HAP-1 (cell line): ENCODE measurements at regions not wholly inside any gene's neighbourhood (a gene's known extent, or its start where the extent isn't known, plus 50 kb on each side); places are given as distances from the start of the nearest gene placed in this dataset.
"Not testable (repeated sequence)": the region's sequence is repeated elsewhere in the genome, so short reads cannot be mapped to it uniquely, and the experiment has no call there.

Experiments
- DNase-seq, 2 experiments: peaks; one replicate each; pipeline ENCODE4 v3.0.0-alpha.2; 2016 to 2020; ENCODE audit warnings: low spot score in 2 of 2
- H3K27me3 ChIP-seq: fragments of 250-450 bp; sonication (Bioruptor Pico); 2 replicates; pipeline ENCODE4 v1.5.1; 2020; ENCODE audit warnings: low read depth, mild to moderate bottlenecking, moderate library complexity
- H3K36me3 ChIP-seq: fragments of 250-450 bp; sonication (Bioruptor Pico); replicated peaks from 2 replicates; pipeline ENCODE4 v1.5.1; 2020; ENCODE audit warnings: mild to moderate bottlenecking
- H3K4me1 ChIP-seq: fragments of 250-450 bp; sonication (Bioruptor Pico); 2 replicates; pipeline ENCODE4 v1.5.1; 2020; ENCODE audit warnings: mild to moderate bottlenecking
- H3K4me3 ChIP-seq: fragments of 250-450 bp; sonication (Bioruptor Pico); 2 replicates; pipeline ENCODE4 v1.5.1; 2020; ENCODE audit warnings: mild to moderate bottlenecking, moderate library complexity
- H3K9me3 ChIP-seq: fragments of 250-450 bp; sonication (Bioruptor Pico); 2 replicates; pipeline ENCODE4 v1.5.1; 2020; ENCODE audit warnings: mild to moderate bottlenecking, moderate library complexity
- in situ Hi-C: fragments of 300-500 bp; cut with MboI; formaldehyde crosslinking; loops from 3 replicates; pipeline ENCODE4 v1.14.3; 2020; ENCODE audit warnings: low sequenced_read_pairs, inconsistent platforms, mixed read lengths

GRCh38 chr5:152649609-152650008 is 244.5 kb upstream of the NMUR2 start:
- no peaks in the 10 kb centered on the region for H3K36me3 ChIP-seq
- H3K4me3 ChIP-seq = no peak overlapping the region
- H3K27me3 ChIP-seq = no peaks in the 10 kb centered on the region
- DNase-seq = no peak
- no peaks in the 10 kb centered on the region for H3K9me3 ChIP-seq
- in situ Hi-C loops = no loop called here
- H3K4me1 ChIP-seq = no peaks in the 10 kb centered on the region

GRCh38 chr5:152650413-152650812 is 245.3 kb upstream of the NMUR2 start:
- H3K36me3 ChIP-seq = no peaks in the 10 kb centered on the region
- no peak for DNase-seq
- no peaks in the 10 kb centered on the region for H3K4me1 ChIP-seq
- in situ Hi-C loops = no loop called here
- no peaks in the 10 kb centered on the region for H3K9me3 ChIP-seq
- no peaks in the 10 kb centered on the region for H3K27me3 ChIP-seq
- H3K4me3 ChIP-seq = no peak overlapping the region

GRCh38 chr5:152659470-152659869 is 254.4 kb upstream of the NMUR2 start:
- DNase-seq, H3K36me3 ChIP-seq, H3K4me3 ChIP-seq, H3K9me3 ChIP-seq, in situ Hi-C loops, H3K27me3 ChIP-seq, H3K4me1 ChIP-seq: not testable (repeated sequence)

GRCh38 chr5:152673601-152674000 is 268.5 kb upstream of the NMUR2 start:
- H3K36me3 ChIP-seq = no peaks in the 10 kb centered on the region
- H3K4me3 ChIP-seq = no peak overlapping the region
- H3K9me3 ChIP-seq = no peaks in the 10 kb centered on the region
- no peak for DNase-seq
- in situ Hi-C loops = no loop called here
- no peaks in the 10 kb centered on the region for H3K4me1 ChIP-seq
- H3K27me3 ChIP-seq = no peaks in the 10 kb centered on the region

- Histone ChIP-seq H3K27me3 (no peaks in the 10 kb centered on the region), H3K36me3 (no peaks in the 10 kb centered on the region), H3K4me1 (no peaks in the 10 kb centered on the region), H3K4me3 (no peak overlapping the region), H3K9me3 (no peaks in the 10 kb centered on the region)
- in situ Hi-C loops = no loop called here
- no peak for DNase-seq
Observed at GRCh38 chr5:152674403-152674802, 269.3 kb upstream of the NMUR2 start.

GRCh38 chr5:152676196-152676595 is 271.1 kb upstream of the NMUR2 start:
- no peaks in the 10 kb centered on the region for H3K27me3 ChIP-seq
- no peak overlapping the region for H3K4me3 ChIP-seq
- H3K36me3 ChIP-seq = no peaks in the 10 kb centered on the region
- in situ Hi-C loops = no loop called here
- H3K4me1 ChIP-seq = no peaks in the 10 kb centered on the region
- no peak for DNase-seq
- no peaks in the 10 kb centered on the region for H3K9me3 ChIP-seq

GRCh38 chr5:152683205-152683604 is 278.1 kb upstream of the NMUR2 start:
- Histone ChIP-seq H3K27me3 (no peaks in the 10 kb centered on the region), H3K9me3 (no peaks in the 10 kb centered on the region), H3K4me1 (no peaks in the 10 kb centered on the region), H3K4me3 (no peak overlapping the region), H3K36me3 (no peaks in the 10 kb centered on the region)
- in situ Hi-C loops = no loop called here
- no peak for DNase-seq

- no peaks in the 10 kb centered on the region for H3K27me3 ChIP-seq
- in situ Hi-C loops = no loop called here
- no peak overlapping the region for H3K4me3 ChIP-seq
- no peaks in the 10 kb centered on the region for H3K36me3 ChIP-seq
- H3K4me1 ChIP-seq = no peaks in the 10 kb centered on the region
- H3K9me3 ChIP-seq = no peaks in the 10 kb centered on the region
- DNase-seq = no peak
Observed at GRCh38 chr5:152686931-152687330, 281.9 kb upstream of the NMUR2 start.

GRCh38 chr5:152688561-152689249 is 283.6 kb upstream of the NMUR2 start:
- no peaks in the 10 kb centered on the region for H3K27me3 ChIP-seq
- no peaks in the 10 kb centered on the region for H3K36me3 ChIP-seq
- no peaks in the 10 kb centered on the region for H3K4me1 ChIP-seq
- H3K4me3 ChIP-seq = no peak overlapping the region
- H3K9me3 ChIP-seq = no peaks in the 10 kb centered on the region
- in situ Hi-C loops = no loop called here
- no peak for DNase-seq

- no peak overlapping the region for H3K4me3 ChIP-seq
- DNase-seq = no peak
- H3K36me3 ChIP-seq = no peaks in the 10 kb centered on the region
- H3K4me1 ChIP-seq = no peaks in the 10 kb centered on the region
- in situ Hi-C loops = no loop called here
- H3K27me3 ChIP-seq = no peaks in the 10 kb centered on the region
- H3K9me3 ChIP-seq = no peaks in the 10 kb centered on the region
Observed at GRCh38 chr5:152689250-152689711, 284.2 kb upstream of the NMUR2 start.

- H3K27me3 ChIP-seq = no peaks in the 10 kb centered on the region
- no peak for DNase-seq
- H3K9me3 ChIP-seq = no peaks in the 10 kb centered on the region
- no peaks in the 10 kb centered on the region for H3K4me1 ChIP-seq
- no peaks in the 10 kb centered on the region for H3K36me3 ChIP-seq
- H3K4me3 ChIP-seq = no peak overlapping the region
- in situ Hi-C loops = no loop called here
Observed at GRCh38 chr5:152694231-152694630, 289.2 kb upstream of the NMUR2 start.

GRCh38 chr5:152701305-152701949 is 296.3 kb upstream of the NMUR2 start:
- no peaks in the 10 kb centered on the region for H3K36me3 ChIP-seq
- no peak for DNase-seq
- H3K4me3 ChIP-seq = no peak overlapping the region
- no peaks in the 10 kb centered on the region for H3K27me3 ChIP-seq
- no peaks in the 10 kb centered on the region for H3K4me1 ChIP-seq
- in situ Hi-C loops = no loop called here
- no peaks in the 10 kb centered on the region for H3K9me3 ChIP-seq

- Histone ChIP-seq H3K27me3 (no peaks in the 10 kb centered on the region), H3K4me3 (no peak overlapping the region), H3K9me3 (no peaks in the 10 kb centered on the region), H3K36me3 (no peaks in the 10 kb centered on the region), H3K4me1 (no peaks in the 10 kb centered on the region)
- no peak for DNase-seq
- in situ Hi-C loops = no loop called here
Observed at GRCh38 chr5:152704286-152704685, 299.2 kb upstream of the NMUR2 start.

GRCh38 chr5:152711801-152712388 is 306.8 kb upstream of the NMUR2 start:
- Histone ChIP-seq H3K27me3 (no peaks in the 10 kb centered on the region), H3K36me3 (no peaks in the 10 kb centered on the region), H3K4me1 (no peaks in the 10 kb centered on the region), H3K4me3 (no peak overlapping the region), H3K9me3 (no peaks in the 10 kb centered on the region)
- no peak for DNase-seq
- in situ Hi-C loops = no loop called here
